ENCODE measurements at regions not wholly inside any gene's neighbourhood (a gene's known extent, or its start where the extent isn't known, plus 50 kb on each side); places are given as distances from the start of the nearest gene placed in this dataset.

DNA sequence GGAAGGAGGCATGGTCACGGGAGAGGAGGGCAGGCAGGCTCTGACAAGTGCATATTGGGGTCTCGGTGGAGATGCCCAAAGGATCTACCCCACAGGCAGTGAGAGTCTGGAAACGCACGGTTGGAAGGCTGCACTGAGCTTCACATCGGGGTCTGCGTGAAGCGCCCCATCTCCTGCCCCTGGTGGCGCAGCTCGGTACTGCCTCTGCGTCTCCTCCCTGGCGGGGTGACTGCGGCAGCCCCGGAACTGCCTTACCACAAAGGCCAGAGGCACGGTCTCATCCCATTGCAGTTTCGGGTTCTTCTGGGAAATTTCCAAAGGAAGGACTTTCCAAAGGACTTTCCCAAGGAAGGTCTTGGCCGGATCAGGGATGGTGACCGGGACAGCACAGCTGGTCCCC, 69.2 kb upstream of the AJAP1 start:
- H3K4me1 ChIP-seq (ENCODE audit: low read length), result no peaks in the 10 kb centered on the region
- H3K4me3 ChIP-seq (ENCODE audit: low read length), result no peak overlapping the region
- TF ChIP-seq EZH2phosphoT487 (IDR thresholded peaks at IDR 0.05; ENCODE audit: low read depth), result no peak
- TF ChIP-seq, protein P1, sequence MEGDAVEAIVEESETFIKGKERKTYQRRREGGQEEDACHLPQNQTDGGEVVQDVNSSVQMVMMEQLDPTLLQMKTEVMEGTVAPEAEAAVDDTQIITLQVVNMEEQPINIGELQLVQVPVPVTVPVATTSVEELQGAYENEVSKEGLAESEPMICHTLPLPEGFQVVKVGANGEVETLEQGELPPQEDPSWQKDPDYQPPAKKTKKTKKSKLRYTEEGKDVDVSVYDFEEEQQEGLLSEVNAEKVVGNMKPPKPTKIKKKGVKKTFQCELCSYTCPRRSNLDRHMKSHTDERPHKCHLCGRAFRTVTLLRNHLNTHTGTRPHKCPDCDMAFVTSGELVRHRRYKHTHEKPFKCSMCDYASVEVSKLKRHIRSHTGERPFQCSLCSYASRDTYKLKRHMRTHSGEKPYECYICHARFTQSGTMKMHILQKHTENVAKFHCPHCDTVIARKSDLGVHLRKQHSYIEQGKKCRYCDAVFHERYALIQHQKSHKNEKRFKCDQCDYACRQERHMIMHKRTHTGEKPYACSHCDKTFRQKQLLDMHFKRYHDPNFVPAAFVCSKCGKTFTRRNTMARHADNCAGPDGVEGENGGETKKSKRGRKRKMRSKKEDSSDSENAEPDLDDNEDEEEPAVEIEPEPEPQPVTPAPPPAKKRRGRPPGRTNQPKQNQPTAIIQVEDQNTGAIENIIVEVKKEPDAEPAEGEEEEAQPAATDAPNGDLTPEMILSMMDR (IDR thresholded peaks at IDR 0.05; ENCODE audit: low read depth, low read length), result no peak
- H3K36me3 ChIP-seq (replicated peaks; ENCODE audit: low read depth, low read length), result no peaks in the 10 kb centered on the region
- no peaks in the 10 kb centered on the region for H3K9me3 ChIP-seq (ENCODE audit: insufficient read depth, low read length)
- peaks cover 40% of the 10 kb centered on the region; the same call in 1 of the 2 replicates for H3K27me3 ChIP-seq (ENCODE audit: low read depth, low read length)
- H3K4me2 ChIP-seq (ENCODE audit: low read length), result no peak overlapping the region
- no peak overlapping the region for H3K9ac ChIP-seq (ENCODE audit: low read length)
- H2AFZ ChIP-seq (ENCODE audit: low read depth, low read length), result no peak overlapping the region
- no peak overlapping the region for H3K27ac ChIP-seq (ENCODE audit: low read length)
- H3K79me2 ChIP-seq (ENCODE audit: low read length), result no peaks in the 10 kb centered on the region
- H4K20me1 ChIP-seq (ENCODE audit: insufficient read depth, low read length), result no peaks in the 10 kb centered on the region

DNA sequence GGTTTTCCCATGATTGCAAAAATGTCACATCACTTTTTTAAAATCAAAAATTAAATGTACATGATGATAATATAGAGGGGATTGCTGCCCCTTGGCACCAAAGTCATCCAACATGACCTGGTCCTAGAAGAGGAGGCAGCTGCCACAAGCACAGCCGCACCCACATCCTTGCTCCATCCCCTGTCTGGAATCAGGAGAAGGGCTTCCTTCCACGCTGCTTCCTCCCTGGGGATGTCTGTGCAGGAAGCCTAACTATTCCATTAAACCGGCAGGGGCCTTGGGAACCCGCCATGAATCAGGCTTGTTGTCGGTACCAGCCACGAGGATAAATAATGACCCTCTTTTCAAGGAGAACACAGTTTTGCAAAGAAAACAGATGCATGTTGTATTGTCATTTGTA, 68.7 kb upstream of the AJAP1 start:
- Histone ChIP-seq H3K36me3 (replicated peaks; ENCODE audit: low read depth, low read length) (no peaks in the 10 kb centered on the region), H3K27ac (ENCODE audit: low read length) (no peak overlapping the region), H4K20me1 (ENCODE audit: insufficient read depth, low read length) (no peaks in the 10 kb centered on the region), H3K4me1 (ENCODE audit: low read length) (no peaks in the 10 kb centered on the region), H3K4me2 (ENCODE audit: low read length) (no peak overlapping the region), H3K4me3 (ENCODE audit: low read length) (no peak overlapping the region), H3K27me3 (ENCODE audit: low read depth, low read length) (peaks cover 40% of the 10 kb centered on the region; the same call in 1 of the 2 replicates), H3K79me2 (ENCODE audit: low read length) (no peaks in the 10 kb centered on the region), H3K9me3 (ENCODE audit: insufficient read depth, low read length) (no peaks in the 10 kb centered on the region), H2AFZ (ENCODE audit: low read depth, low read length) (no peak overlapping the region), H3K9ac (ENCODE audit: low read length) (no peak overlapping the region)
- TF ChIP-seq EZH2phosphoT487 (IDR thresholded peaks at IDR 0.05; ENCODE audit: low read depth), result no peak
- TF ChIP-seq, protein P1 (IDR thresholded peaks at IDR 0.05; ENCODE audit: low read depth, low read length), result no peak

DNA sequence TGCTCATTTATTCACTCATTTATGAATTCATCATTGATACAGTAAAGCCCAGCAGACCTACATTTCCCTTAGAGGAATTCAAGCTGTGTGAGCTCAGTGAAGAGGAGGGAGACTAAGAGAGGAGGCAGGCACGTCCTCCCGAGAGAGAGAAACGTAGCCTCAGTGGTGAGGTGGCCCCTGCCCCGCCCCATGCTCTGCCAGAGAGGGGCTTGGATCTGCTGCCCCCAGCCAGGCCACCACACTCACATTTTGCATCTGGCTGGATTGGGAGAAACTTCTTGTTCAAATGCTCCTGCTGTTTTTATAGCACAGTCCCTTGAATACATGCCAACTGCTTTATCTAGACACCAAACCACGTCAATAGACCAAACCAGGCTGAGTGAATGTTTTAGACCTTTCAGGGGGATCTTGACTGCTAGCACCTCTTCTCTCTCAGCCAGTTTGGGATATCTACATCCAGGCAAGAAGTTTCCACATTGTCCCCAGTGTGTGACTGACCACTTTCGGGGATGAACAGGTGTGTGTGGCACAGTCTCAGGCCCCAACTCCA, 67.7 kb upstream of the AJAP1 start:
- Histone ChIP-seq H3K4me1 (ENCODE audit: low read length) (no peaks in the 10 kb centered on the region), H3K79me2 (ENCODE audit: low read length) (no peaks in the 10 kb centered on the region), H3K36me3 (replicated peaks; ENCODE audit: low read depth, low read length) (no peaks in the 10 kb centered on the region), H3K9ac (ENCODE audit: low read length) (no peak overlapping the region), H3K27me3 (ENCODE audit: low read depth, low read length) (peaks cover 40% of the 10 kb centered on the region; the same call in 1 of the 2 replicates), H3K9me3 (ENCODE audit: insufficient read depth, low read length) (no peaks in the 10 kb centered on the region), H3K27ac (ENCODE audit: low read length) (no peak overlapping the region), H3K4me3 (ENCODE audit: low read length) (no peak overlapping the region), H3K4me2 (ENCODE audit: low read length) (no peak overlapping the region), H2AFZ (ENCODE audit: low read depth, low read length) (no peak overlapping the region), H4K20me1 (ENCODE audit: insufficient read depth, low read length) (no peaks in the 10 kb centered on the region)
- no peak for TF ChIP-seq EZH2phosphoT487 (IDR thresholded peaks at IDR 0.05; ENCODE audit: low read depth)
- TF ChIP-seq, protein P1 (IDR thresholded peaks at IDR 0.05; ENCODE audit: low read depth, low read length), result no peak

DNA sequence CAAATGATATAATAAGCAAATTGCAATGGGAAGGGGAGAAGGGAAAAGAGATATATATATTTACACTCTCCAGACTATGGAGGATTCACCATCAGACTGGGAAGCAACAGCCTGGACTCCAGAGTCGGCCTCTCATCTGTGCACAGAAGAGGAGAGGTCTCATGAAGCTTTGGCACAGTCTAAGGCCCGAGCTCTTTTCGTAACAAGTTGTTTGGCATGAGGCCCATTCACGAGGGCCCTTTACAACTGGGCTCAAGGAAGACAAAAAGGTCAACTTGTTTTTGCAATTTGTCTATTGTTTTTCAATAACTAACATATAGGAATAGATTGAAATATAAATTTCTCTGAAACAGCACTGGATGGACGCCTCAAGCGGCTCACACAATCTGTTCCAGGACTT, 66.7 kb upstream of the AJAP1 start:
- no peak overlapping the region for H3K27ac ChIP-seq (ENCODE audit: low read length)
- H3K9me3 ChIP-seq (ENCODE audit: insufficient read depth, low read length), result no peaks in the 10 kb centered on the region
- H3K4me3 ChIP-seq (ENCODE audit: low read length), result no peak overlapping the region
- peaks cover 33% of the 10 kb centered on the region; the same call in 1 of the 2 replicates for H3K27me3 ChIP-seq (ENCODE audit: low read depth, low read length)
- H3K4me1 ChIP-seq (ENCODE audit: low read length), result no peaks in the 10 kb centered on the region
- no peak for TF ChIP-seq EZH2phosphoT487 (IDR thresholded peaks at IDR 0.05; ENCODE audit: low read depth)
- TF ChIP-seq, protein P1 (IDR thresholded peaks at IDR 0.05; ENCODE audit: low read depth, low read length), result no peak
- H3K36me3 ChIP-seq (replicated peaks; ENCODE audit: low read depth, low read length), result no peaks in the 10 kb centered on the region
- no peak overlapping the region for H3K4me2 ChIP-seq (ENCODE audit: low read length)
- H4K20me1 ChIP-seq (ENCODE audit: insufficient read depth, low read length), result no peaks in the 10 kb centered on the region
- no peak overlapping the region for H2AFZ ChIP-seq (ENCODE audit: low read depth, low read length)
- no peaks in the 10 kb centered on the region for H3K79me2 ChIP-seq (ENCODE audit: low read length)
- H3K9ac ChIP-seq (ENCODE audit: low read length), result no peak overlapping the region
